T47D (cell line): ENCODE measurements at regions not wholly inside any gene's neighbourhood (a gene's known extent, or its start where the extent isn't known, plus 50 kb on each side); places are given as distances from the start of the nearest gene placed in this dataset.
A peak's percentile ranks its signal among the peaks of the same experiment; 100 is the strongest.

Experiments used
- DNase-seq, 2 experiments: peaks; one replicate each; pipeline versions ENCODE4 v3.0.0 to v3.0.0-alpha.2; 2011 to 2012; ENCODE audit warnings: low read depth in 1 of 2, low spot score in 1 of 2
- JUND ChIP-seq: IDR thresholded peaks from 2 replicates; pipeline ENCODE4 v1.6.1; 2012; ENCODE audit warnings: low read depth
- in situ Hi-C: cut with HindIII; loops from 2 replicates; pipeline ENCODE4 v1.10.0; 2016; ENCODE audit warnings: low sequenced_read_pairs, low pct_unique_long_range_greater_than_20kb

DNA sequence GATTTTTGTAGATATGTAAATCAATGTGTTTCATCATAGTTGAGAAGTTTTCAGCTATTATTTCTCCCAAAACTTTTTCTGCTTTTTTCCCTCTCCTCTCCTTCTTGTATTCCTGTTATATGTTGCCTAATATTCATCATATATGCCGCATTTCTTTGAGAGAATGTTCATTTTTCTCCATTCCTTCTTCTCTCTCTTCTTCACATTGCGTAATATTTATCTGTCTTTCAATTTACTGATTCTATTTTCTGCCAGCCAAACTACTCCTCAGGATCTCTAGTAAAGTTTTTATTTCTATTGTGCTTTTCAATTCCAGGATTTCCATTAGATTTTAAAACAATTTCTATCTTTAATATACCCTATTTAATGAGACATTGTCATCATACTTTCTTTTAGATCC is 896.8 kb downstream of the EPHA7 start:
- DNase-seq = no peak
- in situ Hi-C loops = no loop called here
- no peak for TF ChIP-seq JUND

DNA sequence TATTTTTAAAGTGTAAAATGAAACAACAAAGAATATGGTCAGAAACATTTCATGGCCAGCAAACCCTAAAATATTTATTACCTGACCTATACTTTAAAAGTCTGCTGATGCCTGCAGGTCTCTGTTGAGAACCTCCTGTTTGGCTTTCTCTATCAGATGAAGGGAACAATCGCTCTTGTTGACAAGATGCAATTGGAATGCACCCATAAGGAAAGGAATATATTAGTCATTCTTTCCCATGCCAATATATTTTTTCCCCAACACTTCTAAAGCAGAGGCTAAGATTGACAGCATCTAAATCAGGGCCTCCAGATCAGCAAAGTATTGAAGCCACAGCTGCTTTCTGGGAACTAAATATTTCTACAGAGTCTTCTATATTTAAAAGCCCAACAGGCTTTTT is 897.8 kb downstream of the EPHA7 start:
- in situ Hi-C loops = no loop called here
- no peak for TF ChIP-seq JUND
- peak in 1 of 2 experiments; percentile 71 for DNase-seq

DNA sequence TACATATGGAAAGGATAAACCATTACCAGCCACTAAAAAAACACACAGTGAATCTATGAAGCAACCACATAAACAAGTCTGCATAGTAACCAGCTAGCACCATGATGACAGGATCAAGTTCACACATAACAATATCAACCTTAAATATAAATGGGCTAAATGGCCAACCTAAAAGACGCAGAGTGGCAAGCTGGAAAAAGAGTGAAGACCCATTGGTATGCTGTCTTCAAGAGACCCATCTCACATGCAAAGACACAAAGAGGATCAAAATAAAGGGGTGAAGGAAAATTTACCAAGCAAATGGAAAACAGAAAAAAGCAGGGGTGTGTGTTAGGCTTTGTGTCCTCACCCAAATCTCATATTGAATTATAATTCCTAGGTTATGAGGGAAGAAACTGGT is 909.2 kb downstream of the EPHA7 start:
- TF ChIP-seq JUND = no peak
- in situ Hi-C loops = no loop called here
- DNase-seq = no peak

DNA sequence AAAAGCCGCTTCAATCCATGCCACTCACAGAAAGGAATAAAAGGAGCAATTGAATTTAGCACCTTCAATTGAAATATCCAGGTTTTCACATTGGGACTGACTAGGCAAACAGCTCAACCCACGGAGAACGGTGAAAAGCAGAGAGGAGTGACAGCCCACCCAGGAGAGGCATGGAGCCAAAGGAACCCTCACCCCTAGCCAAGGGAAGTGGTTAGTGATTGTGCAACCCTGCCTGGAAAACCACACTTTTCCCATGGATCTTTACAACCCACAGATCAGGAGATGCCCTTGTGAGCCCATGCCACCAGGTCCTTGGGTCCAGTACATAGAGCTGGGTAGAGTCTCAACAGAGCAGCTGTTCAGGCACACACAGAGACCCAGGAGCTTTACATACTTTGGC is 911.8 kb downstream of the EPHA7 start:
- in situ Hi-C loops = no loop called here
- no peak for TF ChIP-seq JUND
- no peak for DNase-seq

DNA sequence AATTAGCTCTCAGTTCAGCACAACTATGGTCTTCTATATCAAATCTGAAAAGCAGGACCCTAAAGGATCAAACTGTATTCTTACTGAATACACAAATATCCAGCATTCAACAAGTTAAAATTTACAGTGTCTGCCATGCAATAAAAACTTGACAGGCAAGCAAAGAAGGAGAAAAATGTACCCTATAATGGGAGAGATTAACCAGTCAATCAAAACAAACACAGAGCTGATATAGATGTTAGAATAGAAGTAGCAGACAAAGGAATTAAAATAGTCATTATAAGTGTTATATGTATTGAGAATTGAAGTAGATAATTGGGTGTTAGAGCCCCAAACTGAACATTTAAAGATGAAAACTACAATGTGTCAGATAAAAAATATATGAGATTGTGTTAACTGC is 914.9 kb downstream of the EPHA7 start:
- no peak for TF ChIP-seq JUND
- in situ Hi-C loops = no loop called here
- DNase-seq = no peak

DNA sequence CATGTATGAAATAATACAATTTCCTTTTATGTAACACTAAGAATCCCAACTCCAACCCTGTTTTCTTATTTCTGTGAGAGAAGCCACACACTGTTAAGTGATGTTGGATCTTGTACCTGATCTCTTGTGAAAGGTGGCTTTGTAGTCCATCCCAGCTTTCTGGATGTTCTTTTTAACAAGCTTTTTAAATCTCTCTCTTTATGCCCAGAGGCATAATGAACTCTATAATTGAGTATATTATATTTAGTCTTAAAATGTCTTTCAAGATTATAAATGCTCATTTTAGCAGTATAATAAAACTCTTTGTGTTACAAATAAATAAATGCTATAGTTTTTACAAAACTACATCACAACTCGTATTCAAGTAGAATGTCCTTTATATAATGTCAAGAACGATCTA is 922.1 kb downstream of the EPHA7 start:
- in situ Hi-C loops = no loop called here
- DNase-seq = no peak
- no peak for TF ChIP-seq JUND

DNA sequence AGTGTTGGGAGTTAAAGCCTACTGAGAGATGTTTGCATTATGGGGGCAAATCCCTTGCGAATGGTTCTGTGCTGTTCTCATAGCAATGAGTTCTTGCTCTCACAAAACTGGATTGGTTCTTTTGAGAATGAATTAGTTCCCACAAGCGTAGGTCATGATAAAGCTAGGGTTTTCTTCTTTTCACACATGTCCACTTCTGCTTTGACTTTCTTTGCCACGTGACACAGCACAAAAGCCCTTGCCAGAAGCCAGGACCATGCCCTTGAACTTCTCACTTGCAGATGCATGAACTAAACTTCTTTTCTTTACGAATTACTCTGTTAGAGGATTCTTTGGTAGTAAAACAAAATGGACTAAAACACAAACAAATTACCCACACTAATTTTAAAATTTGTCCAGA is 922.8 kb downstream of the EPHA7 start:
- in situ Hi-C loops = no loop called here
- no peak for DNase-seq
- no peak for TF ChIP-seq JUND

DNA sequence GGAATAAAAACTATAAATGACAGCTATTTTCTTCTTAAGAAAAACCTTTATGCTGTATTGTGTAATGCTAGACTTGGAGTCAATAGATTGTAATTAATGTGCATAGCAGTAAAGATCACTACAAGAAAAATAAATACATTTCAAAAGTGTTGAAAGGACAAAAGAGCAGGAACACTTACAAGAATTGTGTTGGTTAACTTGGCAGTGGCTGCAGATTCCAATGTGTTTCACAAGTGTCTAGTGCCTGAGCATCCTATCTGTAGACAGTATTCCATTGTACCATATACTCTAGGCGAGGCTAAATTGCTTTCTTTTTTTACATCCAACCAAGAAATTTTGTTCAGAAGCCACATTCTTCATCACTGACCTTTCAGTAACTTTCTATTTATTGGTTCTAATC is 924.1 kb downstream of the EPHA7 start:
- in situ Hi-C loops = no loop called here
- TF ChIP-seq JUND = no peak

DNA sequence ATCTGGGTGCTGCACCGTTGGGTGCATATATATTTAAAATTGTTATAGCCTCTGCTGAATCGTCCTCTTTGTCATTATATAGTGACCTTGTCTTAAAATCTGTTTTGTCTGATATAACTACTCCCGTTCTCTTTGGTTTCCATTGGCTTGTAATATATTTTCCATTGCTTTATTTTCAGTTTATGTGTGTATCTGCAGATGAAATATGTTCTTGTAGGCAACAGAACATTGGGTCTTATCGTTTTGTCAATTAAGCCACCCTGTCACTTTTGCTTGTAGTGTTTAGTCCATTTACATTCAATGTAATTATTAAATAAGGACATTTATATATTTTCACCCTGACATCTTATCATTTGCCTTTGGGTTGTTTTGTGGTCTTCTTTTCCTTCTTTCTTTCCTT is 933.9 kb downstream of the EPHA7 start:
- TF ChIP-seq JUND = no peak
- no peak for DNase-seq
- in situ Hi-C loops = no loop called here

More for the DNA sequence above, 924.1 kb downstream of the EPHA7 start:
- DNase-seq = peak in 1 of 2 experiments; percentile 12

DNA sequence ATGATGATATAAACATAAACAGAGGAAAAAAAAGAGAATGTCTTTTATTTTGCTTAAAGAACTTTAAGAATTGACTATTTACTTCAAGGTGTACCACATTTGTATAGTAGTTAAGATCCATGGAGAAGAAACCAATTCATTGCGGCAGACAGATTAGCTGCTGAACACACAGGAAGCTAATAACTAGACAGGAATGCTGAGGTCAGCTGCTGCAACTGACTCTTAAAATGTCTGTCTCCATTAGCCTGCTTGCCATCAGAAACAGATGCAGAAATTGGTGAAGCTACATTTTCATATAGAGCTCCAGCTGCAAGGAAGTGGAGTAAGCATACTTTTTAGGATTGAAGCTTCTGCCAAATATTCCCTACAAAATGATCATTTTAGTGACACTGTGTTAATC is 939.5 kb downstream of the EPHA7 start:
- no peak for DNase-seq
- in situ Hi-C loops = no loop called here
- no peak for TF ChIP-seq JUND

DNA sequence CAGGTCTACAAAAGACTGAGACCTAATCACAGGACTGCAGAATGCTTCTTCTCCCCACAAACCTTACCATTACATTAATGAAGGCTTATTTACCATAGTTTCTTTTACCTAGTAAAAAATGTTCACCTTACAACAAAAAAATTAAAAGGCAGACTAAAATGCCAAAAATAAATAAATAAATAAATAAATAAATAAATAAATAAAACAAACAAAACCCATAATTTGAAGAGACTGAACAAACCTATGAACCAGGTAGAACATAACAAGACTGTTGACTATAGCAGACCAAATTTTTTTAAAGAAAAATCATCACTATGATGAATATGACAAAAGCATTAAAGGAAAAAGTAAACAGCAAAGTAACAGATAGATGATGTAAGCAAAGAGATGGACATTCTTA is 946.3 kb downstream of the EPHA7 start:
- no peak for DNase-seq
- in situ Hi-C loops = no loop called here
- TF ChIP-seq JUND = no peak

DNA sequence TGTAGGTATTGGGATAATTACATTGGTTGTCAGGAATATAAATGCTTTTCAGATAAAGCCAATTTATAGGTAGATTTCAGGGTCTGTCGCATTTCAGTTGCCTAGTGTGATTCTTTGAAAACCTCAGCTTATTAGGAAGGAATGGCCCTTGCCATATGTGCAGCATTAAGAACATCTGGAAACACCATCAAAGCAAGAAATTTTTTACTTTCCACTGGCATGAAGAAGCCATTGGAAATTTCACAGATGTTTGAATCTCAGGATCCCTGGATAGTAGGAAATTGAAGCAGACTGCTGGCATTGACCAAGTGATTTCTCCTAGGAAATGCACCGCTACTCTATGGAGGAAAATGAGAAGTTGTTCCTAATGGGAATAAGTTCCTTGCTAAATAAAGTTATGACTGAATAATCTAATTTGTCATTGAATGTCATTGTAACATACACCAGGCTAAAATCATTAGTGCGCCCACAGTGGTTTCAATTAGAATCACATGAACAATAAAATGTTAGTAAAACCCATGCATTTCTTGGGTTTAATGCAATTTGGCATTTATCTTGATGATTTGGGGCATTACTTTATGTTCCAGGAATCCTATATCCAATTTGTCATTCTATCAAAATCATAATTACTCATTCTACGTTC is 950.1 kb downstream of the EPHA7 start:
- DNase-seq = no peak
- in situ Hi-C loops = no loop called here
- no peak for TF ChIP-seq JUND

DNA sequence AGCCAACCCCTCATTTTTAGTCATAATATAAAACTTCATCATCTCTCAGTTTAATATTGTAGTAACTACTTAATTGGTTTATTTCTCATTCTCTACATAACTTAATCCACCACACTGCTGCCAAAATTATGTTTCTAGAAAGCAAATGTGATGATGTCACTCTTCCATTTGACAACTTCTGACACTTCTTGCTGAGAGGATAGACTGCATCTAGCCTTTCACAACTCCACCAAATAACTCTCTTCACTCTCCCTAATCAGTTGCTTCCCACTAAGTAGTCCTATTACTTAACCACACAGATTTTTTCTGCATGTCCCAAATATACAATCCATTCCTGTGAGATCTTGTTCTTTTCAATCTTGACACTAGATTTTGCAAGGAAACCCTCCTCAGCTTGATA is 951.3 kb downstream of the EPHA7 start:
- TF ChIP-seq JUND = no peak
- no peak for DNase-seq
- in situ Hi-C loops = no loop called here

DNA sequence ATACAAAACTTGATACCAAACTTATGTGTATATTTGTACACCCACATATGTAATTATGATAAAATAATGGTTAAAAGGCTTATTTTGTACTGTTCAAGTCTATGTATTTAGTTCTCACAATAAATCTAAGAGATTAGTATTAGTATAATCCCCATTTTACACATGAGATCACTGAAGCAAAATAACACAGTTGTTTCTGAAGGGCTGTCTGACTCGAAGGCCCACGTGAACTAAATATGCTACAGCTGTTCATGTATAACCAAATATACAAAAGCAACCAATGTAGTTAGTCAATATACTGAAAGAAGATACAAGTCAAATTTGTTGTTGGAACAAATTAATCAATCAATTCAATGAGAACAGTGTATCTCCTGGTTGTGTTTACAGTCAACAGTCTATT is 959.2 kb downstream of the EPHA7 start:
- in situ Hi-C loops = no loop called here
- TF ChIP-seq JUND = no peak
- DNase-seq = no peak

DNA sequence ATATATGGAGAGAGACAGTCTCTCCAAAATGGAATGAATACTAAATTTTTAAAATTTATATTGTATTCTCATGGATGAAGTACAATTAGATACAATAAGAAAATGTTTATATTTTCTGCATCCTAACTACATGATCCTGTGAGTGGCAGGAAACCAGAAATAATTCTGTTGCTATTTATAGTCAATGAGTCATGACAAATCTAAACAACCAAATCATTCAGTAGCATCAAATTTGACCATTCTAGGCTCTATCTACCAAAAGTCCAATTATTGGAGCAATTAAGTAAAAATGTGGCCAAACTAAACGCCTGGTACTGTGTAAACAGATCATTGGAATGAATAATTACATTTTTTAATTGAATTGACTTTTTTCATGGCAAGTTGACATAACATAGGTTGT is 959.8 kb downstream of the EPHA7 start:
- in situ Hi-C loops = no loop called here
- DNase-seq = no peak
- TF ChIP-seq JUND = no peak
